IPS-NIHi7 (cell line): ENCODE measurements at regions not wholly inside any gene's neighbourhood (a gene's known extent, or its start where the extent isn't known, plus 50 kb on each side); places are given as distances from the start of the nearest gene placed in this dataset.
"Not testable (repeated sequence)": the region's sequence is repeated elsewhere in the genome, so short reads cannot be mapped to it uniquely, and the experiment has no call there.

Experiments used
- DNase-seq: peaks from one replicate; pipeline ENCODE4 v3.0.0; 2012; ENCODE audit warnings: mixed read lengths; ENCODE audit errors: extremely low spot score

- DNase-seq, result no peak
Measured at GRCh38 chr13:62875118-62875640, 1459.5 kb upstream of the PCDH20 start.

- no peak for DNase-seq
Measured at GRCh38 chr13:62850331-62850730, 1434.7 kb upstream of the PCDH20 start.

- DNase-seq, result no peak
Measured at GRCh38 chr13:62847520-62847919, 1431.9 kb upstream of the PCDH20 start.

- no peak for DNase-seq
Measured at GRCh38 chr13:62846302-62846701, 1430.7 kb upstream of the PCDH20 start.

GRCh38 chr13:62839338-62839737 is 1423.7 kb upstream of the PCDH20 start:
- no peak for DNase-seq

GRCh38 chr13:62838929-62839328 is 1423.3 kb upstream of the PCDH20 start:
- no peak for DNase-seq

- no peak for DNase-seq
Measured at GRCh38 chr13:62837895-62838294, 1422.2 kb upstream of the PCDH20 start.

GRCh38 chr13:62829486-62829885 is 1413.8 kb upstream of the PCDH20 start:
- DNase-seq, result no peak

GRCh38 chr13:62799931-62800436 is 1384.3 kb upstream of the PCDH20 start:
- no peak for DNase-seq

GRCh38 chr13:62799038-62799535 is 1383.4 kb upstream of the PCDH20 start:
- DNase-seq, result no peak

- DNase-seq, result no peak
Measured at GRCh38 chr13:62793850-62794249, 1378.2 kb upstream of the PCDH20 start.

- no peak for DNase-seq
Measured at GRCh38 chr13:62781866-62782265, 1366.2 kb upstream of the PCDH20 start.

GRCh38 chr13:62779161-62779560 is 1363.5 kb upstream of the PCDH20 start:
- DNase-seq, result no peak

GRCh38 chr13:62767473-62767872 is 1351.8 kb upstream of the PCDH20 start:
- DNase-seq, result no peak

GRCh38 chr13:62760724-62761123 is 1345.1 kb upstream of the PCDH20 start:
- no peak for DNase-seq

GRCh38 chr13:62747629-62748028 is 1332.0 kb upstream of the PCDH20 start:
- DNase-seq, result no peak

GRCh38 chr13:62747152-62747551 is 1331.5 kb upstream of the PCDH20 start:
- DNase-seq, result no peak

- DNase-seq, result not testable (repeated sequence)
Measured at GRCh38 chr13:62729746-62730145, 1314.1 kb upstream of the PCDH20 start.

- no peak for DNase-seq
Measured at GRCh38 chr13:62721893-62722292, 1306.2 kb upstream of the PCDH20 start.

- not testable (repeated sequence) for DNase-seq
Measured at GRCh38 chr13:62711948-62712347, 1296.3 kb upstream of the PCDH20 start.

- DNase-seq, result no peak
Measured at GRCh38 chr13:62710787-62711186, 1295.1 kb upstream of the PCDH20 start.

GRCh38 chr13:62706048-62706447 is 1290.4 kb upstream of the PCDH20 start:
- no peak for DNase-seq

- DNase-seq, result no peak
Measured at GRCh38 chr13:62704875-62705274, 1289.2 kb upstream of the PCDH20 start.

- DNase-seq, result no peak
Measured at GRCh38 chr13:62702502-62702901, 1286.9 kb upstream of the PCDH20 start.
